GM10248 (cell line): ENCODE measurements at regions not wholly inside any gene's neighbourhood (a gene's known extent, or its start where the extent isn't known, plus 50 kb on each side); places are given as distances from the start of the nearest gene placed in this dataset.

Experiments
- CTCF ChIA-PET: fragments of 300-600 bp; sonication (Branson Sonifier 250); formaldehyde crosslinking; extraction: SDS; loops from one replicate; lab custom pipeline; 2021; ENCODE audit warnings: antibody characterized with exemption; lab: Yijun Ruan, JAX
- POLR2A ChIA-PET: fragments of 350-650 bp; sonication (Branson Sonifier 250); formaldehyde crosslinking; extraction: SDS; loops from one replicate; lab custom pipeline; 2020; ENCODE audit warnings: antibody characterized with exemption; lab: Yijun Ruan, JAX
- DNase-seq: peaks from one replicate; pipeline ENCODE4 v3.0.0; 2012; ENCODE audit errors: extremely low spot score
- CTCF ChIP-seq: IDR thresholded peaks from 2 replicates; pipeline ENCODE4 v1.5.1; 2012; ENCODE audit warnings: mild to moderate bottlenecking, low read depth; ENCODE audit errors: extremely low read depth, missing control alignments, control extremely low read depth

GRCh38 chr20:7426890-7427496 is 513.3 kb downstream of the HAO1 start:
- no peak for TF ChIP-seq CTCF
- CTCF ChIA-PET: interaction anchor here (1.6 to 1.7 kb wide), 2 partner anchors 12 to 14 kb away, joined by 3 to 5 read pairs; no protein-coding TSS in a partner anchor
- POLR2A ChIA-PET: no interaction called here
- no peak for DNase-seq

DNA sequence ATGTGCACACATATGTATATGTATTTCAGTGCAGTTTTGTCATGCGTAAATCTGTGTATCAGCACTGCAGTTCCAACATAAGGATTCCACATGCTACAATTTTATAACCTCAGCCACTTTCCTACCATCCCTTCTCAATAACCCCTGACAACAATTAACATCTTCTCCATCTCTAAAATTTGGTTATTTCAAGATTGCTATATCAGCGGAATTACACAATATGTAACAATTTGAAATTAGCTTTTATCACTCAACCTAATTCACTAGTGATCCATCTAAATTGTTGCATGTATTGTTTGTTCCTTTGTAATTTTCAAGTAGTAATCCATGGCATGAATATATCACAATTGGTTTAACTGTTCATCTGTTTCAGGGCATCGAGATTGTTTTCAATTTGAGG is 511.3 kb downstream of the HAO1 start:
- no peak for TF ChIP-seq CTCF
- DNase-seq: no peak
- POLR2A ChIA-PET: no interaction called here
- CTCF ChIA-PET: no interaction called here

GRCh38 chr20:7432612-7433011 is 507.6 kb downstream of the HAO1 start:
- TF ChIP-seq CTCF: no peak
- DNase-seq: no peak
- ChIA-PET CTCF (no interaction called here), POLR2A (no interaction called here)

GRCh38 chr20:7437311-7437710 is 502.9 kb downstream of the HAO1 start:
- TF ChIP-seq CTCF: no peak
- DNase-seq: no peak
- CTCF ChIA-PET: no interaction called here
- POLR2A ChIA-PET: no interaction called here

- ChIA-PET CTCF (interaction anchor here (1.0 to 2.8 kb wide), 2 partner anchors 12 to 37 kb away, joined by 3 to 8 read pairs; no protein-coding TSS in a partner anchor), POLR2A (no interaction called here)
- no peak for DNase-seq
- no peak for TF ChIP-seq CTCF
Observed at GRCh38 chr20:7449269-7449668, 491.0 kb downstream of the HAO1 start.

DNA sequence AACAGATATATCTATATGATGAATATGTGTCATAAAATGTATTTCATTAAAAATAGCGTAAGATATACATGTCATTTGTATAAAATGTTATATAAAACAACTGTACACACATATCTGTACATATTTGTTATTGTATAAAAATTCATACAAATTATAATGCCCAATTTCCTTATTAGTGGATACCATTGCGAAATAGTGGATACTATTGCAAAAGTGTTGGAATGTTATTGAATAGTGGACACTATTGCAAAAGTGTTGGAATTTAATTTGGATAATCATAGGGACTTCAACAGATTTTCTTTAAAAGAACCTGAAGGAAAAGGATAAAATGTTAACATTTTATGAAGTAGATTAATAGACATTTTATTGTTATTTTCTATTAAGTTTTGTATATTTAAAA is 487.4 kb downstream of the HAO1 start:
- no peak for TF ChIP-seq CTCF
- POLR2A ChIA-PET: no interaction called here
- CTCF ChIA-PET: no interaction called here
- no peak for DNase-seq
